ENCODE measurements at regions not wholly inside any gene's neighbourhood (a gene's known extent, or its start where the extent isn't known, plus 50 kb on each side); places are given as distances from the start of the nearest gene placed in this dataset.
"Not testable (repeated sequence)": the region's sequence is repeated elsewhere in the genome, so short reads cannot be mapped to it uniquely, and the experiment has no call there.

DNA sequence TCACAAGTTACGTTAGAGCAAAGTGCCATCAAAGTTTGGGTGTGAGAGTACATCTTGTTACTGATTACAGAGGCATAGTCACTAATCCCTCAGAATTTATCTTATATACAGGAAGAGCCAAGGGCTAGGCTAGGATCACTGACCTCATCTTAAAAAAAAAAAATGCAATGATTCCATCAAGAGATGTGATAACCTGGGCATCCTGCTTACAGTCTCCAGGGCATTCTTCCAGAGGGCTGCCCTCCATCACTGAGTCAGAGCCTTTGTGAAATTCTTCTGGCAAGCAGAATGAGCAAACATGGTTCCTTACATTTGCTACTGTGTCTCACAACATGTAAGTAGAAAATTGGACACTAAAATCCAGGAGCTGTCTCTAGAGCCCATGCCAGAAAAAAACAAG is 410.6 kb downstream of the ZFHX3 start:
- Histone ChIP-seq H3K36me3 (ENCODE audit: insufficient read depth, low read length) (no peaks in the 10 kb centered on the region), H3K79me2 (ENCODE audit: insufficient read depth, low read length) (0 out of 2 replicates have a peak, but pooled peaks cover 4% of the 10 kb centered on the region), H4K20me1 (ENCODE audit: insufficient read depth, low read length) (no peaks in the 10 kb centered on the region), H3K4me1 (ENCODE audit: insufficient read depth, low read length, severe bottlenecking) (no peaks in the 10 kb centered on the region), H3K27me3 (ENCODE audit: insufficient read depth, low read length) (no peaks in the 10 kb centered on the region), H3K27ac (ENCODE audit: low read depth, low read length, poor library complexity, severe bottlenecking) (no peak overlapping the region), H3F3A (ENCODE audit: insufficient read depth, low read length) (no peaks in the 10 kb centered on the region), H3K9ac (ENCODE audit: low read length) (no peak overlapping the region), H2AFZ (ENCODE audit: low read length) (no peak overlapping the region), H3K9me2 (ENCODE audit: low read depth, low read length) (no peaks in the 10 kb centered on the region), H3K4me3 (ENCODE audit: low read depth, low read length, poor library complexity, severe bottlenecking) (no peak overlapping the region), H3K4me2 (ENCODE audit: low read length) (no peak overlapping the region), H3K9me3 (ENCODE audit: low read length) (no peaks in the 10 kb centered on the region)
- no peak for TF ChIP-seq EZH2 (IDR thresholded peaks at IDR 0.05; ENCODE audit: borderline replicate concordance, low read length)
- TF ChIP-seq, protein P1, sequence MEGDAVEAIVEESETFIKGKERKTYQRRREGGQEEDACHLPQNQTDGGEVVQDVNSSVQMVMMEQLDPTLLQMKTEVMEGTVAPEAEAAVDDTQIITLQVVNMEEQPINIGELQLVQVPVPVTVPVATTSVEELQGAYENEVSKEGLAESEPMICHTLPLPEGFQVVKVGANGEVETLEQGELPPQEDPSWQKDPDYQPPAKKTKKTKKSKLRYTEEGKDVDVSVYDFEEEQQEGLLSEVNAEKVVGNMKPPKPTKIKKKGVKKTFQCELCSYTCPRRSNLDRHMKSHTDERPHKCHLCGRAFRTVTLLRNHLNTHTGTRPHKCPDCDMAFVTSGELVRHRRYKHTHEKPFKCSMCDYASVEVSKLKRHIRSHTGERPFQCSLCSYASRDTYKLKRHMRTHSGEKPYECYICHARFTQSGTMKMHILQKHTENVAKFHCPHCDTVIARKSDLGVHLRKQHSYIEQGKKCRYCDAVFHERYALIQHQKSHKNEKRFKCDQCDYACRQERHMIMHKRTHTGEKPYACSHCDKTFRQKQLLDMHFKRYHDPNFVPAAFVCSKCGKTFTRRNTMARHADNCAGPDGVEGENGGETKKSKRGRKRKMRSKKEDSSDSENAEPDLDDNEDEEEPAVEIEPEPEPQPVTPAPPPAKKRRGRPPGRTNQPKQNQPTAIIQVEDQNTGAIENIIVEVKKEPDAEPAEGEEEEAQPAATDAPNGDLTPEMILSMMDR (IDR thresholded peaks at IDR 0.05; ENCODE audit: low read length) = no peak

DNA sequence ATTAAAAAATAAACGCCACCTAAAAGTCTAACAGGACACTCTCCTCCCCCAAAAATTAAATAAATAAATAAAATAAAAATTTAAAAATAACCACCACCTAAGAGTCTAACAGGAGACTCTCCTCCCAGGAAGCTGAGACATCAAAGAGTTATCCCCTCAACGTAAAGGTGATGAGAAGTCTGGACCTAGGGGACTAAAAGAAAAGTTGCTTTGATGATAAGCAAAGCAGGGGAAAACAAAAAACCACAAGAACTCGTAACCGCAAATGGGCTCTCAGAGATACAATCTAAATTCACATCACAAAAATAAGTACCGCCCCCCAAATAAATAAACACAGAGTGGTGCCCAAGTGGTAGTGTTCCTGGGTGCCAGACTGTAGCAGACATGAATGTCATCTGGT is 412.2 kb downstream of the ZFHX3 start:
- no peak overlapping the region for H2AFZ ChIP-seq (ENCODE audit: low read length)
- no peak overlapping the region for H3K9ac ChIP-seq (ENCODE audit: low read length)
- no peaks in the 10 kb centered on the region for H3K4me1 ChIP-seq (ENCODE audit: insufficient read depth, low read length, severe bottlenecking)
- no peaks in the 10 kb centered on the region for H3K36me3 ChIP-seq (ENCODE audit: insufficient read depth, low read length)
- no peak overlapping the region for H3K4me3 ChIP-seq (ENCODE audit: low read depth, low read length, poor library complexity, severe bottlenecking)
- H4K20me1 ChIP-seq (ENCODE audit: insufficient read depth, low read length) = no peaks in the 10 kb centered on the region
- 0 out of 2 replicates have a peak, but pooled peaks cover 4% of the 10 kb centered on the region for H3K79me2 ChIP-seq (ENCODE audit: insufficient read depth, low read length)
- no peak overlapping the region for H3K27ac ChIP-seq (ENCODE audit: low read depth, low read length, poor library complexity, severe bottlenecking)
- no peak for TF ChIP-seq EZH2 (IDR thresholded peaks at IDR 0.05; ENCODE audit: borderline replicate concordance, low read length)
- TF ChIP-seq, protein P1 (IDR thresholded peaks at IDR 0.05; ENCODE audit: low read length) = no peak
- no peaks in the 10 kb centered on the region for H3K27me3 ChIP-seq (ENCODE audit: insufficient read depth, low read length)
- no peaks in the 10 kb centered on the region for H3K9me3 ChIP-seq (ENCODE audit: low read length)
- H3F3A ChIP-seq (ENCODE audit: insufficient read depth, low read length) = no peaks in the 10 kb centered on the region
- no peaks in the 10 kb centered on the region for H3K9me2 ChIP-seq (ENCODE audit: low read depth, low read length)
- H3K4me2 ChIP-seq (ENCODE audit: low read length) = no peak overlapping the region

DNA sequence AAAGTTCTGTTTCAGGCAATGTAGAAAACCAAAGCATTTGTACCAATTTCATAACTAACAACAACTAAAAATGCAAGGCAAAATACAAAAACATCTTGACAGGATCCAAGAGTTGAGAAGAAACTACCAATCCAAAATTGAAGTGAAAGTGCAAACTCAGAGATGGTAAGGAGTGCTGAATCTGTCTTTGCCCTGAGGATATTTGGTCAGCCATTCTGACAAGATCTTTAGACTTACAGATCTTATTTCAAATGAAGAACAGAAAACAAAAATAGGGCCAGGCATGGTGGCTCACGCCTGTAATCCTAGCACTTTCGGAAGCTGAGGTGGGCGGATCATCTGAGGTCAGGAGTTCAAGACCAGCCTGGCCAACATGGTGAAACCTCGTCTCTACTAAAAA is 412.8 kb downstream of the ZFHX3 start:
- H2AFZ ChIP-seq (ENCODE audit: low read length) = no peak overlapping the region
- H3F3A ChIP-seq (ENCODE audit: insufficient read depth, low read length) = no peaks in the 10 kb centered on the region
- no peaks in the 10 kb centered on the region for H3K36me3 ChIP-seq (ENCODE audit: insufficient read depth, low read length)
- H3K9me3 ChIP-seq (ENCODE audit: low read length) = no peaks in the 10 kb centered on the region
- no peaks in the 10 kb centered on the region for H3K4me1 ChIP-seq (ENCODE audit: insufficient read depth, low read length, severe bottlenecking)
- TF ChIP-seq EZH2 (IDR thresholded peaks at IDR 0.05; ENCODE audit: borderline replicate concordance, low read length) = no peak
- TF ChIP-seq, protein P1 (IDR thresholded peaks at IDR 0.05; ENCODE audit: low read length) = no peak
- H4K20me1 ChIP-seq (ENCODE audit: insufficient read depth, low read length) = no peaks in the 10 kb centered on the region
- H3K27ac ChIP-seq (ENCODE audit: low read depth, low read length, poor library complexity, severe bottlenecking) = no peak overlapping the region
- H3K4me3 ChIP-seq (ENCODE audit: low read depth, low read length, poor library complexity, severe bottlenecking) = no peak overlapping the region
- no peaks in the 10 kb centered on the region for H3K27me3 ChIP-seq (ENCODE audit: insufficient read depth, low read length)
- H3K79me2 ChIP-seq (ENCODE audit: insufficient read depth, low read length) = 0 out of 2 replicates have a peak, but pooled peaks cover 4% of the 10 kb centered on the region
- H3K9me2 ChIP-seq (ENCODE audit: low read depth, low read length) = no peaks in the 10 kb centered on the region
- no peak overlapping the region for H3K4me2 ChIP-seq (ENCODE audit: low read length)
- H3K9ac ChIP-seq (ENCODE audit: low read length) = no peak overlapping the region

DNA sequence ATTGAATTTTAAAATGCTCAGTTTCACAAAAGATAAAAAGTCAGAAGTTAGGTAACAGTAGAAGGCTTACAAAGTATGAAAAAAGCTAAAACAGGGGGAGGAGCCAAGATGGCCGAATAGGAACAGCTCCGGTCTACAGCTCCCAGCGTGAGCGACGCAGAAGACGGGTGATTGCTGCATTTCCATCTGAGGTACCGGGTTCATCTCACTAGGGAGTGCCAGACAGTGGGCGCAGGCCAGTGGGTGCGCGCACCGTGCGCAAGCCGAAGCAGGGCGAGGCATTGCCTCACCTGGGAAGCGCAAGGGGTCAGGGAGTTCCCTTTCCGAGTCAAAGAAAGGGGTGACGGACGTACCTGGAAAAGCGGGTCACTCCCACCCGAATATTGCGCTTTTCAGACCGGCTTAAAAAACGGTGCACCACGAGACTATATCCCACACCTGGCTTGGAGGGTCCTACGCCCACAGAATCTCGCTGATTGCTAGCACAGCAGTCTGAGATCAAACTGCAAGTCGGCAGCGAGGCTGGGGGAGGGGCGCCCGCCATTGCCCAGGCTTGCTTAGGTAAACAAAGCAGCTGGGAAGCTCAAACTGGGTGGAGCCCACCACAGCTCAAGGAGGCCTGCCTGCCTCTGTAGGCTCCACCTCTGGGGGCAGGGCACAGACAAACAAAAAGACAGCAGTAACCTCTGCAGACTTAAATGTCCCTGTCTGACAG is 420.6 kb downstream of the ZFHX3 start:
- H3F3A ChIP-seq (ENCODE audit: insufficient read depth, low read length); H3K9ac ChIP-seq (ENCODE audit: low read length); H3K4me3 ChIP-seq (ENCODE audit: low read depth, low read length, poor library complexity, severe bottlenecking); H3K4me1 ChIP-seq (ENCODE audit: insufficient read depth, low read length, severe bottlenecking); H3K9me2 ChIP-seq (ENCODE audit: low read depth, low read length); H4K20me1 ChIP-seq (ENCODE audit: insufficient read depth, low read length); H3K4me2 ChIP-seq (ENCODE audit: low read length); H3K79me2 ChIP-seq (ENCODE audit: insufficient read depth, low read length); H3K27ac ChIP-seq (ENCODE audit: low read depth, low read length, poor library complexity, severe bottlenecking); H3K27me3 ChIP-seq (ENCODE audit: insufficient read depth, low read length); H3K36me3 ChIP-seq (ENCODE audit: insufficient read depth, low read length); H2AFZ ChIP-seq (ENCODE audit: low read length); H3K9me3 ChIP-seq (ENCODE audit: low read length): not testable (repeated sequence)

Data from OCI-LY1 (cell line).